Endothelial cell of umbilical vein (primary cell): ENCODE measurements at regions not wholly inside any gene's neighbourhood (a gene's known extent, or its start where the extent isn't known, plus 50 kb on each side); places are given as distances from the start of the nearest gene placed in this dataset.

Source experiments
- BruUV-seq: library from RNA; stranded (reverse); fragments of 400-500 nt; replicated peaks from 2 replicates; lab custom pipeline; 2021; lab: Mats Ljungman, UMichigan
- CTCF ChIA-PET: fragments of 300-600, 350-600 bp; sonication (Branson Sonifier 250); formaldehyde crosslinking; loops from one replicate; lab custom pipeline; 2021; ENCODE audit warnings: antibody characterized with exemption, inconsistent platforms; lab: Charles Lee
- POLR2A ChIA-PET: fragments of 300-600, 350-600 bp; sonication (Branson Sonifier 250); formaldehyde crosslinking; loops from one replicate; lab custom pipeline; 2021; ENCODE audit warnings: antibody characterized with exemption, inconsistent platforms; lab: Charles Lee
- DNase-seq: peaks from one replicate; pipeline ENCODE4 v3.0.0-alpha.2; 2011; ENCODE audit warnings: low read depth, low spot score
- FAIRE-seq: peaks from 2 replicates; lab custom pipeline; 2011; peaks lifted over from hg19 to GRCh38; lab: Jason Lieb, UNC
- H2AFZ ChIP-seq: 2 replicates; pipeline ENCODE4 v1.6.0; 2012; ENCODE audit warnings: low read depth, low read length, control low read depth, inconsistent platforms
- H3K27ac ChIP-seq: 2 replicates; pipeline ENCODE4 v1.5.1; 2011; ENCODE audit warnings: low read depth, mild to moderate bottlenecking, control low read depth, low read length, moderate library complexity; ENCODE audit not compliant: insufficient read depth
- H3K27me3 ChIP-seq, 2 experiments: 2 replicates each; pipeline versions ENCODE4 v1.6.0 to v1.6.1; 2011; ENCODE audit warnings: low read length in 2 of 2, mixed read lengths in 1 of 2; ENCODE audit not compliant: control insufficient read depth in 2 of 2, insufficient read depth in 2 of 2
- H3K36me3 ChIP-seq, 2 experiments: 2 replicates in 1 of 2; 3 replicates in 1 of 2; pipeline ENCODE4 v1.5.1; 2011; ENCODE audit warnings: low read length in 2 of 2, mild to moderate bottlenecking in 1 of 2, moderate library complexity in 1 of 2; ENCODE audit not compliant: control insufficient read depth in 2 of 2, insufficient read depth in 2 of 2; ENCODE audit errors: extremely low read depth in 1 of 2
- H3K4me1 ChIP-seq: 3 replicates; pipeline ENCODE4 v1.5.1; 2011; ENCODE audit warnings: mild to moderate bottlenecking, low read length; ENCODE audit not compliant: control insufficient read depth, insufficient read depth; ENCODE audit errors: extremely low read depth
- H3K4me2 ChIP-seq: 2 replicates; pipeline ENCODE4 v1.6.1; 2011; ENCODE audit warnings: low read length, control low read depth, mixed read lengths; ENCODE audit not compliant: insufficient read depth
- H3K4me3 ChIP-seq, 3 experiments: fragments of 200-600 bp in 1 of 3; sonication (generic), shearing (Covaris generic) in 1 of 3; replicated peaks in 1 of 3; 2 replicates each; pipeline ENCODE4 v1.5.1; 2011 to 2016; ENCODE audit warnings: control low read depth in 3 of 3, low read length in 3 of 3, mild to moderate bottlenecking in 2 of 3, inconsistent platforms in 1 of 3, low read depth in 1 of 3, moderate library complexity in 1 of 3; ENCODE audit not compliant: insufficient read depth in 1 of 3
- H3K79me2 ChIP-seq: 2 replicates; pipeline ENCODE4 v1.6.0; 2012; ENCODE audit warnings: low read length, inconsistent platforms; ENCODE audit not compliant: control insufficient read depth, insufficient read depth
- H3K9ac ChIP-seq: replicated peaks from 2 replicates; pipeline ENCODE3; 2011; ENCODE audit warnings: low read length, control low read depth; ENCODE audit not compliant: insufficient read depth; ENCODE audit errors: extremely low read depth
- H3K9me1 ChIP-seq: replicated peaks from 3 replicates; pipeline ENCODE4 v1.6.0; 2011; ENCODE audit warnings: mild to moderate bottlenecking, low read length; ENCODE audit not compliant: control insufficient read depth, insufficient read depth; ENCODE audit errors: extremely low read depth
- H3K9me3 ChIP-seq: replicated peaks from 2 replicates; pipeline ENCODE4 v1.5.1; 2012; ENCODE audit warnings: low read length, inconsistent platforms; ENCODE audit not compliant: control insufficient read depth, insufficient read depth
- H4K20me1 ChIP-seq: replicated peaks from 2 replicates; pipeline ENCODE3; 2011; ENCODE audit warnings: mild to moderate bottlenecking, low read length; ENCODE audit not compliant: control insufficient read depth, insufficient read depth; ENCODE audit errors: extremely low read depth
- CTCF ChIP-seq, 2 donors: IDR thresholded peaks; 1 replicate in 1 of 2; 2 replicates in 1 of 2; pipeline ENCODE4 v1.5.1; 2011; ENCODE audit warnings: low read length in 2 of 2, mild to moderate bottlenecking in 2 of 2, moderate library complexity in 2 of 2, control low read depth in 1 of 2, inconsistent platforms in 1 of 2, low read depth in 1 of 2; ENCODE audit not compliant: insufficient read depth in 1 of 2; ENCODE audit errors: extremely low read depth in 1 of 2
- EZH2 ChIP-seq: IDR thresholded peaks from 2 replicates; pipeline ENCODE4 v1.6.1; 2012; ENCODE audit warnings: borderline replicate concordance, low read depth, mild to moderate bottlenecking, moderate library complexity, low read length, inconsistent platforms; ENCODE audit not compliant: severe bottlenecking
- FOS ChIP-seq: IDR thresholded peaks from 2 replicates; pipeline ENCODE4 v1.6.1; 2011; ENCODE audit warnings: mild to moderate bottlenecking, low read length, moderate library complexity, borderline replicate concordance; ENCODE audit not compliant: insufficient read depth
- GATA2 ChIP-seq: IDR thresholded peaks from 2 replicates; pipeline ENCODE4 v1.7.0; 2011; ENCODE audit warnings: low read depth, mild to moderate bottlenecking, moderate library complexity, mixed read lengths, low read length; ENCODE audit not compliant: insufficient read length, insufficient read depth
- JUN ChIP-seq: IDR thresholded peaks from 2 replicates; pipeline ENCODE4 v1.6.1; 2011; ENCODE audit warnings: borderline replicate concordance, low read depth; ENCODE audit not compliant: insufficient read length, insufficient read depth
- MYC ChIP-seq: IDR thresholded peaks from one replicate; pipeline ENCODE4 v1.6.1; 2011; ENCODE audit warnings: mild to moderate bottlenecking, low read depth, low read length
- POLR2A ChIP-seq: IDR thresholded peaks from 2 replicates; pipeline ENCODE4 v1.6.1; 2012; ENCODE audit warnings: low read depth, mild to moderate bottlenecking, control low read depth, low read length
- POLR2AphosphoS5 ChIP-seq: IDR thresholded peaks from 2 replicates; pipeline ENCODE4 v1.6.1; 2012; ENCODE audit warnings: low read depth, mild to moderate bottlenecking, control low read depth, low read length, moderate library complexity; ENCODE audit not compliant: insufficient read depth
- dilution Hi-C: fragments of 300-500 bp; cut with MboI; formaldehyde crosslinking; loops from one replicate; pipeline ENCODE4 v1.15.0; 2019; ENCODE audit warnings: low sequenced_read_pairs; ENCODE audit not compliant: extremely low pct_ligation_motif_present
- intact Hi-C: fragments of 100-400 bp; cut with micrococcal nuclease; formaldehyde crosslinking; loops from one replicate; pipeline ENCODE4 v1.10.0; 2022
- TF ChIP-seq, protein P1 (sequence below): IDR thresholded peaks from 2 replicates; pipeline ENCODE4 v1.6.1; 2011; ENCODE audit not compliant: insufficient read depth, insufficient read length

DNA sequence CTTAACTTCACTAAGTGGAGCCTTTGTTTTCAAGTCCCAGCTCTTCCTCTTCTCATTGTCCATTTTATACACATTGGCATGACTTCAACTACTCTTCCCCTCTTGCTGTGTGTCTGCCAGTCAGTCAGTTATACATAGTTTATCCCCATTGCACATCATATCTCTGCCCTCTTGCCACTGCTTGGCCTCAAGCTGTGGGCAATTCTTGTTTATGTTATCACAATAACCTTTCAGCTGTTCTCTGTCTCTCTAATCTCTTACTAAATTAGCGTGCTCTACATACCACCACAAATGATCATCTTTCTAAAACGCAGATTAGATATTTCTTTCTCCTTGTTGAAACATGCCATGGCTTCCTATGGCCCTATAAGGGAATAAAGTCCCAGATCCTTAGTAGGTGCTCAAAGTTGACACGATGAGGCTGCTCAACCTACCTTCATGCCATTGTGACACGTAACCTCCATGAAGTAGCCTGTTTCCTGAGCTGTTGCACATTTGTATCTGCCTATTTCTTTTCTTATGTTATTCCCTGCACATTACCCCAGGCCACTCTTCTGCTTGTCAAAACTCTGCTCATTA is 239.3 kb downstream of the GAS1 start:
- Histone ChIP-seq H3K9me1 (no peaks in the 10 kb centered on the region), H3K4me2 (no peak overlapping the region), H3K79me2 (no peaks in the 10 kb centered on the region), H3K4me1 (no peaks in the 10 kb centered on the region), H3K9me3 (peaks cover 3% of the 10 kb centered on the region), H3K36me3 (no peaks in the 10 kb centered on the region), H3K27ac (no peak overlapping the region), H3K4me3 (no peak overlapping the region), H4K20me1 (no peaks in the 10 kb centered on the region), H2AFZ (no peak overlapping the region), H3K27me3 (no peaks in the 10 kb centered on the region), H3K9ac (no peak overlapping the region)
- DNase-seq (no peak), FAIRE-seq (no peak)
- intact Hi-C loops = no loop called here
- CTCF ChIA-PET = no interaction called here
- no TSS peak for BruUV-seq
- dilution Hi-C loops = no loop called here
- TF ChIP-seq POLR2A (no peak), POLR2AphosphoS5 (no peak), EZH2 (no peak), GATA2 (no peak), CTCF (IDR thresholded peaks at IDR 0.05; ENCODE audit: extremely low read depth in 1 of 2, insufficient read depth in 1 of 2, low read depth in 1 of 2, low read length in 2 of 2) (no peak), FOS (no peak), JUN (no peak), MYC (no peak)
- TF ChIP-seq, protein P1, sequence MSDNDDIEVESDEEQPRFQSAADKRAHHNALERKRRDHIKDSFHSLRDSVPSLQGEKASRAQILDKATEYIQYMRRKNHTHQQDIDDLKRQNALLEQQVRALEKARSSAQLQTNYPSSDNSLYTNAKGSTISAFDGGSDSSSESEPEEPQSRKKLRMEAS = no peak
- POLR2A ChIA-PET = no interaction called here
